Adipocyte (in vitro differentiated cells): ENCODE measurements at regions not wholly inside any gene's neighbourhood (a gene's known extent, or its start where the extent isn't known, plus 50 kb on each side); places are given as distances from the start of the nearest gene placed in this dataset.
A peak's percentile ranks its signal among the peaks of the same experiment; 100 is the strongest.

Source experiments
- DNase-seq: peaks from one replicate; pipeline ENCODE4 v3.0.0-alpha.2; 2015; ENCODE audit warnings: low read depth
- H3K27me3 ChIP-seq: replicated peaks from 2 replicates; pipeline ENCODE4 v1.7.0; 2013; ENCODE audit warnings: mild to moderate bottlenecking, low read length, moderate library complexity; ENCODE audit not compliant: control insufficient read depth, insufficient read depth
- H3K36me3 ChIP-seq: 2 replicates; pipeline ENCODE4 v1.7.0; 2013; ENCODE audit warnings: low read length, mild to moderate bottlenecking, moderate library complexity; ENCODE audit not compliant: control insufficient read depth, insufficient read depth, severe bottlenecking
- H3K4me1 ChIP-seq: 2 replicates; pipeline ENCODE4 v1.7.0; 2013; ENCODE audit warnings: mild to moderate bottlenecking, low read length, moderate library complexity; ENCODE audit not compliant: control insufficient read depth, insufficient read depth
- H3K4me3 ChIP-seq: 2 replicates; pipeline ENCODE4 v1.7.0; 2013; ENCODE audit warnings: mild to moderate bottlenecking, low read length, moderate library complexity
- H3K9ac ChIP-seq: 2 replicates; pipeline ENCODE4 v1.7.0; 2013; ENCODE audit warnings: mild to moderate bottlenecking, low read length, moderate library complexity
- H3K9me3 ChIP-seq: 2 replicates; pipeline ENCODE4 v1.7.0; 2013; ENCODE audit warnings: mild to moderate bottlenecking, low read length, moderate library complexity; ENCODE audit not compliant: control insufficient read depth

DNA sequence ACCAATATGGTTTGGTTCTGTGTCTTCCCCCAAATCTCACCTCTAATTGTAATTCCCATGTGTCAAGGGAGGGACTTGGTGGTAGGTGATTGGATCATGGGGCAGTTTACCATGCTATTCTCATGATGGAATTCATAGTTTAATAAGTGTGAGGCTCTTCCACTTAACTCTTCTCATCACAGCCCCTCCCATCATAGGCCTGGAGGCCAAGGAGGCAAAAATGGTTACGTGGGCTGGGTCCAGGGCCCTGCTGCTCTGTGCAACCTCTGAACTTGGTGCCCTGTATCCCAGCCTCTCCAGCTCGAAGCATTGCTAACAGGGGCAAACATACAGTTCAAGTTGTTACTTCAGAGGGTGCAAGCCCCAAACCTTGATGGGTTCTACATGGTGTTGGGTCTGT, 232.7 kb downstream of the ADGRG6 start:
- Histone ChIP-seq H3K4me3 (no peak overlapping the region), H3K9me3 (peaks cover 8% of the 10 kb centered on the region), H3K4me1 (no peaks in the 10 kb centered on the region), H3K27me3 (peaks cover 3% of the 10 kb centered on the region), H3K9ac (no peak overlapping the region), H3K36me3 (no peaks in the 10 kb centered on the region)
- no peak for DNase-seq

DNA sequence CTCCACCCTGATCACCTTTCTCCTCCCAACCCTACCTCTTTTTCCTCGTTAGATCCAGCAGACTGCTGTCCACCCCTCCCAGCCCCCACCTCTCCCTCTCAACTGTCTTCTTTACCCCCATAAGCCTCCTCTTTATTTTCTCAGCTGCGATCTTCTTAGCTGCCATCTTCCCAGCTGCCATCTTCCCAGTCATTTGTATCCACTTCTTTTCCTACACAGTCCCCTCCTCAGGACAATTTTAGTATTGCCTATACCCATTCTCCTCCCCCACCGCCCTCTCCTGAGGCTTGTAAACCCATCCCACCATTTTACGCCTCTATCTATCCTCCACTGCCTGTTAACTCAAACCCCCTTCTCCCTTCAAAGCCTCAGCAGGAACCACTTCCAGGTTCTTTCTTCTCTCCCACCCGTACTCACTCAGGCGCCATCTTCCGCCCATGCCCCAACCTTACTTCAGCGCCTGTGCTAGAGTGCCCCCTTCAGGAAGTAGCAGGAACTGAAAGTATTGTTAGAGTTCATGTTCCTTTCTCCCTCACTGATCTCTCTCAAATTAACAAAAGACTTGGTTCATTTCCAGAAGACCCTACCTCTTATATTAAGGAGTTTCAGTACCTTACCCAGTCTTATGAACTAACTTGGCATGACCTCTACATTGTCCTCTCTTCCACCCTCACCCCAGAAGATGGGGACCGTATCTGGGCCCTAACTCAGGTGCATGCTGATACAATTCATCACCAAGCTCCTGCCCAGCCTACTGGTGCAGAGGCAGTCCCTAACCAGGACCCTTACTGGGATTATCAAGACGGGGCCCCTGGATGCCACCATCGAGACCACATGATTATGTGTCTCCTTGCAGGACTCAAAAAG, 236.0 kb downstream of the ADGRG6 start:
- peaks cover 6% of the 10 kb centered on the region for H3K27me3 ChIP-seq
- peak; percentile 33 for DNase-seq
- peaks cover 7% of the 10 kb centered on the region for H3K4me1 ChIP-seq
- H3K9me3 ChIP-seq = peaks cover 8% of the 10 kb centered on the region
- no peak overlapping the region for H3K4me3 ChIP-seq
- no peaks in the 10 kb centered on the region for H3K36me3 ChIP-seq
- H3K9ac ChIP-seq = no peak overlapping the region

DNA sequence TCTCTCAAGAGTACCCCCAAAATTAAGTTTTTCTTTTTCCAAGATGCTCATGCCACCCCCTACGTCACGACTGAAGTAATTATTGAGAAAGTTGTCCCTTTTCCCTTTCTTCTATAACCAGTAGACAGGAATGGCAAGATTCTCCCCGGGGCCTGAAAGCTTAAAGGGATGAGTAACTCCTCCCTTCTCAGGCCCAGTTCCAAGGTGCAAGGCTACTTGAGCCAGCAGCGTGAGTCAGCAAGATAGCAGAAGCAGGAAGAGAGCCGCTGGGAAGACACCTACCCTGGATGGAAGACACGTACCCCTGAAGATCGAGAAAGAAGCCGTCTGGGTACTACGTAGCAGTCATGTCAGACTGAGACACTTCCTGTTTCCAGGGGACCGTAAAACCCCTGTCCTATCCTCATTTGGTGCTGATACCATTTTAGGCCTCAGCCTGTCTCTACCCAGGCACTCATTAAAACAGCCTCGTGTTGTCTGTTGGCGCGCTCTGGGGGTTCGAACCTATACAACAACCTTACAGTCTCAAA, 241.0 kb downstream of the ADGRG6 start:
- H3K4me1 ChIP-seq = peaks cover 10% of the 10 kb centered on the region
- H3K4me3 ChIP-seq = peak overlapping the region; percentile 54
- H3K9me3 ChIP-seq = no peaks in the 10 kb centered on the region
- H3K27me3 ChIP-seq = peaks cover 6% of the 10 kb centered on the region
- H3K36me3 ChIP-seq = no peaks in the 10 kb centered on the region
- H3K9ac ChIP-seq = peak overlapping the region; percentile 55
- DNase-seq = peak; percentile 35

DNA sequence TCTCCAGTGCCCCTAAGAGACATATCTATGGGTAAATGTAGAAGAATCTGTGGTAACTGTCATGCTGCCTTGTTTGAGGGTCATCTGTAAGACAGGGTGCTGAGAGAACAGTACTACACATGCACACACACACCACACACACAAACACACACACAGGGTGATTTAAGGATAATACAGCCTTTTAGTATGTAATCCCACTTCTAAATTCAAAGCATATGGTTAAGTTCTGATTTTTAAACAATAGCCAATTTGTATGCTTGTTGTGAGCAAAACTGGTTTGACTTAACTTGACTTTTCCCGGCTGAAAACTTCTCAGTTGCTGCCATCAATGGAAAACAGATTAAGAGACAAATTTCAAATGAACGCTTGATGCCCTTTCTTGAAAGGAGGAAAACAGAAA, 241.8 kb downstream of the ADGRG6 start:
- no peaks in the 10 kb centered on the region for H3K36me3 ChIP-seq
- peak; percentile 7 for DNase-seq
- H3K4me3 ChIP-seq = no peak overlapping the region
- H3K9me3 ChIP-seq = no peaks in the 10 kb centered on the region
- H3K4me1 ChIP-seq = peaks cover 10% of the 10 kb centered on the region
- peaks cover 6% of the 10 kb centered on the region for H3K27me3 ChIP-seq
- no peak overlapping the region for H3K9ac ChIP-seq

DNA sequence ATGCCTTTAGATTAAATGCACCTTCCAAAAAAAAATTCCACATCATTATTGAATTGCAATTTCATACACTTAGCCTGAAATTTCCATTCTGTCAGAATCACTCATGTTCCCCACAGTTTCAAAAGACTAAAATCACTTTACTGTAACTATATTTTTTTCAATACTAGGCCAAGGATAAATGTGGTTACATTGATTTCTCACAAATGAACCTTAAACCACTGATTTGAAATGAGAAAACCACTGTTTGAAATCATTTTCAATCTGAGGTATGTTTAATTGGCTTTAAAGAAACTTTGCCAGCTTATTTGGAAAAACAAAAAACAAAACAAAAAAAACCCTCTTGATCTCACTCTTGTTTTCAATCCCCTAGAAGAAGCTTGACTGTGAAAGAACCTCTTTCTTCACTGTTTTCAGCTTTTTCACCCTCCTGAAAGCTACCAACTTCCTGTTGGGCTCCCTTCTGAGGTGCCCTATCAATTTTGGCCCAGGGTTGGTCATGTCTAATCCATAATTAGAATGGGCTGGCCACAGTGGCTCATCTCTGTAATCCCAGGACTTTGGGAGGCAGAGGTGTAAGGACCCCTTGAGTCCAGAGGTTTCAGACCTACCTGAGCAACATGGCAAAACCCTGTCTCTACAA, 242.5 kb downstream of the ADGRG6 start:
- DNase-seq = no peak
- Histone ChIP-seq H3K4me3 (no peak overlapping the region), H3K4me1 (peaks cover 10% of the 10 kb centered on the region), H3K36me3 (no peaks in the 10 kb centered on the region), H3K9ac (no peak overlapping the region), H3K27me3 (peaks cover 5% of the 10 kb centered on the region), H3K9me3 (no peaks in the 10 kb centered on the region)

DNA sequence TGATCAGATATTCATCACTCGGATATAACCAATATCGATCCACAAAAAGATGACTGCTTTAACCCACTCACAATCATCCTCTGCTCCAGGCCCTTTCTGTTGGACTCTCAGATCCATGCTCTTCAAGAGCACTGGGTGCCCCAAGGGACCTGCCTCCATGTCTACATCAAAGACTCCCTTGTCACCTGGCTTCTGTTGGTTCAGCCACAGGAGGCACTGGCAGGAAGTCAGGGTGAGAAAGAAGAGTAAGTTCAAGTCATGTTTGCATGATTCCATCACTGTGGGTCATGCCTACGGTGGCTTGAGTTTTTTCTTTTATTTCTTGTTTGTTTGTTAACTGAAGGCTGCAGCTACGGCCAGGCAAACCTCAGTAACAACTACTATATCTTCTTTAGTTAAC, 243.3 kb downstream of the ADGRG6 start:
- Histone ChIP-seq H3K27me3 (no peaks in the 10 kb centered on the region), H3K9ac (no peak overlapping the region), H3K4me3 (no peak overlapping the region), H3K9me3 (no peaks in the 10 kb centered on the region), H3K4me1 (peaks cover 10% of the 10 kb centered on the region), H3K36me3 (no peaks in the 10 kb centered on the region)
- no peak for DNase-seq

- Histone ChIP-seq H3K9me3 (no peaks in the 10 kb centered on the region), H3K36me3 (no peaks in the 10 kb centered on the region), H3K4me3 (no peak overlapping the region), H3K27me3 (no peaks in the 10 kb centered on the region), H3K4me1 (no peaks in the 10 kb centered on the region), H3K9ac (no peak overlapping the region)
- DNase-seq = no peak
Measured at GRCh38 chr6:142548566-142548965, 246.8 kb downstream of the ADGRG6 start.

DNA sequence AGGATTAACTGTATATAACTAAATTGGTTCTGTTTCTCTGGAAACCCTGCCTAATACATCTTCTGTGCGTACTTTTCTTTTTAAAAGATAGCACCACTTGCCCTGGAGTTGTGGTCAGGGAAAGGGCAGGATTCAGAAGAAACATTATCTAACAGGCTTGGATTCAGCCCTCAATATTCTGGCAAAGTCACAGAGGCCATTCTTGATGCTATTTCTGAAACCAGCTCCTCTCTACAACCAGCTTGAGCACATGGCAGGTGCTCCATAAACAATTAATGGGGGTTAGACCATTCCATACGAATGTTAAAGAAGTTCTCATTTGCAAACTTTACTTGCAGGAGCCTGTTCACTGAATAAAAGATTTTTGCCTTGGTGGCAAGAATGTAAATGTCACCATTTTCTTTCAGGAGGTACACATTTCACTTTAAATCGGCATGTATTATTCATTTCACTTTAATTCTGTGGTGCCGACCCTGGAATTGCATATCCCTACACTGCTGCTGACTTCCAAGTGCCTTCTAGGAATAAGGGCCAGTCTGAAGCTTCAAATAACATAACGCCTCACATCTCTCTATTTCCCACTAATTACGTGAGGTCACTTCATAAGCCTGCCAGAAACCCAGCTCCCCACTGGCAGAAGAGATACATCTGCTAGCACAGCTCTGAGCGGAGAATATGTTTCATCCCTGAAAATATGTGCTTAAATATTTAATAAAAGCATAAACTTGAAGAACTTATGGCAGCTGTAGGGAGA, 248.7 kb downstream of the ADGRG6 start:
- Histone ChIP-seq H3K9ac (no peak overlapping the region), H3K4me1 (no peaks in the 10 kb centered on the region), H3K36me3 (no peaks in the 10 kb centered on the region), H3K27me3 (no peaks in the 10 kb centered on the region), H3K9me3 (no peaks in the 10 kb centered on the region), H3K4me3 (no peak overlapping the region)
- DNase-seq = peak; percentile 2

- Histone ChIP-seq H3K9ac (no peak overlapping the region), H3K36me3 (no peaks in the 10 kb centered on the region)
- peak; percentile 50 for DNase-seq
Measured at GRCh38 chr6:142551274-142551811, 249.5 kb downstream of the ADGRG6 start.

GRCh38 chr6:142558786-142559185, 257.0 kb downstream of the ADGRG6 start:
- H3K4me1 ChIP-seq = no peaks in the 10 kb centered on the region
- no peak for DNase-seq
- no peaks in the 10 kb centered on the region for H3K9me3 ChIP-seq
- H3K4me3 ChIP-seq = no peak overlapping the region
- no peaks in the 10 kb centered on the region for H3K36me3 ChIP-seq
- no peak overlapping the region for H3K9ac ChIP-seq
- H3K27me3 ChIP-seq = peaks cover 5% of the 10 kb centered on the region

More at GRCh38 chr6:142551274-142551811, 249.5 kb downstream of the ADGRG6 start:
- H3K27me3 ChIP-seq = no peaks in the 10 kb centered on the region
- no peak overlapping the region for H3K4me3 ChIP-seq
- no peaks in the 10 kb centered on the region for H3K9me3 ChIP-seq
- no peaks in the 10 kb centered on the region for H3K4me1 ChIP-seq
